ENCODE measurements at regions not wholly inside any gene's neighbourhood (a gene's known extent, or its start where the extent isn't known, plus 50 kb on each side); places are given as distances from the start of the nearest gene placed in this dataset.
A peak's percentile ranks its signal among the peaks of the same experiment; 100 is the strongest.
"Not testable (repeated sequence)": the region's sequence is repeated elsewhere in the genome, so short reads cannot be mapped to it uniquely, and the experiment has no call there.

GRCh38 chr12:25789541-25789944 is 168.9 kb upstream of the RASSF8 start:
- no peak for DNase-seq

- DNase-seq = no peak
Measured at GRCh38 chr12:25792031-25792430, 166.5 kb upstream of the RASSF8 start.

- DNase-seq = no peak
Measured at GRCh38 chr12:25793196-25793595, 165.3 kb upstream of the RASSF8 start.

GRCh38 chr12:25794571-25794970 is 163.9 kb upstream of the RASSF8 start:
- DNase-seq = no peak

GRCh38 chr12:25796523-25797000 is 161.9 kb upstream of the RASSF8 start:
- no peak for DNase-seq

- no peak for DNase-seq
Measured at GRCh38 chr12:25797386-25797785, 161.1 kb upstream of the RASSF8 start.

GRCh38 chr12:25797949-25798348 is 160.5 kb upstream of the RASSF8 start:
- DNase-seq = no peak

- no peak for DNase-seq
Measured at GRCh38 chr12:25800101-25800500, 158.4 kb upstream of the RASSF8 start.

- peak in 1 of 56 donors; percentile 3 for DNase-seq
Measured at GRCh38 chr12:25801734-25802133, 156.7 kb upstream of the RASSF8 start.

- DNase-seq = no peak
Measured at GRCh38 chr12:25802143-25802542, 156.3 kb upstream of the RASSF8 start.

GRCh38 chr12:25803029-25803664 is 155.3 kb upstream of the RASSF8 start:
- DNase-seq = not testable (repeated sequence)

- not testable (repeated sequence) for DNase-seq
Measured at GRCh38 chr12:25804286-25804685, 154.2 kb upstream of the RASSF8 start.

GRCh38 chr12:25806271-25806670 is 152.2 kb upstream of the RASSF8 start:
- no peak for DNase-seq

GRCh38 chr12:25808604-25809003 is 149.9 kb upstream of the RASSF8 start:
- no peak for DNase-seq

GRCh38 chr12:25810683-25811082 is 147.8 kb upstream of the RASSF8 start:
- no peak for DNase-seq

- DNase-seq = peak in 9 of 56 donors; percentile 0 to 44 (median 5)
Measured at GRCh38 chr12:25811656-25812126, 146.8 kb upstream of the RASSF8 start.

GRCh38 chr12:25812295-25812694 is 146.2 kb upstream of the RASSF8 start:
- no peak for DNase-seq

- no peak for DNase-seq
Measured at GRCh38 chr12:25813843-25814242, 144.6 kb upstream of the RASSF8 start.

- no peak for DNase-seq
Measured at GRCh38 chr12:25816637-25817036, 141.8 kb upstream of the RASSF8 start.

GRCh38 chr12:25817166-25817565 is 141.3 kb upstream of the RASSF8 start:
- DNase-seq = no peak

GRCh38 chr12:25818596-25819390 is 139.7 kb upstream of the RASSF8 start:
- DNase-seq = no peak

GRCh38 chr12:25819691-25820090 is 138.8 kb upstream of the RASSF8 start:
- DNase-seq = no peak

- no peak for DNase-seq
Measured at GRCh38 chr12:25822281-25822680, 136.2 kb upstream of the RASSF8 start.

Measured in nucleus accumbens (tissue), 56 donors.